ENCODE measurements at regions not wholly inside any gene's neighbourhood (a gene's known extent, or its start where the extent isn't known, plus 50 kb on each side); places are given as distances from the start of the nearest gene placed in this dataset.
"Not testable (repeated sequence)": the region's sequence is repeated elsewhere in the genome, so short reads cannot be mapped to it uniquely, and the experiment has no call there.

DNA sequence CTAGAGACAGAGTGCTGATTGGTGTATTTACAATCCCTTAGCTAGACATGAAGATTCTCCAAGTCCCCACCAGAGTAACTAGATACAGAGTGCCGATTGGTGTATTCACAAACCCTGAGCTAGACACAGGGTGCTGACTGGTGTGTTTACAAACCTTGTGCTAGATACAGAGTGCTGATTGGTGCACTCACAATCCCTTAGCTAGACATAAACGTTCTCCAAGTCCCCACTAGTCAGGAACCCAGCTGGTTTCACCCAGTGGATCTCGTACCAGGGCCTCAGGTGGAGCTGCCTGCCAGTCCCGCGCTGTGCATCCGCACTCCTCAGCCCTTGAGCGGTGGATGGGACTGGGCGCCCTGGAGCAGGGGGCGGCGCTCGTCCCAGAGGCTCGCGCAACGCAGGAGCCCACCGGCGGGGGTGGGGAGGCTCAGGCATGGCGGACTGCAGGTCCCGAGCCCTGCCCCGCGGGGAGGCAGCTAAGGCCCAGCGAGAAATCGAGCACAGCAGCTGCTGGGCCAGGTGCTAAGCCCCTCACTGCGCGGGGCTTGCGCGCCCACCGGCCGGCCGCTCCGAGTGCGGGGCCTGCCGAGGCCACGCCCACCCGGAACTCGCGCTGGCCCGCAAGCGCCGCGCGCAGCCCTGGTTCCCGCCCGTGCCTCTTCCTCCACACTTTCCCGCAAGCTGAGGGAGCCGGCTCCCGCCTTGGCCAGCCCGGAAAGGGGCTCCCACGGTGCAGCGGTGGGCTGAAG lies 204.0 kb upstream of the SLITRK1 start:
- TF ChIP-seq, protein P1, sequence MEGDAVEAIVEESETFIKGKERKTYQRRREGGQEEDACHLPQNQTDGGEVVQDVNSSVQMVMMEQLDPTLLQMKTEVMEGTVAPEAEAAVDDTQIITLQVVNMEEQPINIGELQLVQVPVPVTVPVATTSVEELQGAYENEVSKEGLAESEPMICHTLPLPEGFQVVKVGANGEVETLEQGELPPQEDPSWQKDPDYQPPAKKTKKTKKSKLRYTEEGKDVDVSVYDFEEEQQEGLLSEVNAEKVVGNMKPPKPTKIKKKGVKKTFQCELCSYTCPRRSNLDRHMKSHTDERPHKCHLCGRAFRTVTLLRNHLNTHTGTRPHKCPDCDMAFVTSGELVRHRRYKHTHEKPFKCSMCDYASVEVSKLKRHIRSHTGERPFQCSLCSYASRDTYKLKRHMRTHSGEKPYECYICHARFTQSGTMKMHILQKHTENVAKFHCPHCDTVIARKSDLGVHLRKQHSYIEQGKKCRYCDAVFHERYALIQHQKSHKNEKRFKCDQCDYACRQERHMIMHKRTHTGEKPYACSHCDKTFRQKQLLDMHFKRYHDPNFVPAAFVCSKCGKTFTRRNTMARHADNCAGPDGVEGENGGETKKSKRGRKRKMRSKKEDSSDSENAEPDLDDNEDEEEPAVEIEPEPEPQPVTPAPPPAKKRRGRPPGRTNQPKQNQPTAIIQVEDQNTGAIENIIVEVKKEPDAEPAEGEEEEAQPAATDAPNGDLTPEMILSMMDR (IDR thresholded peaks at IDR 0.05): not testable (repeated sequence)
- TF ChIP-seq POLR2A, EP300 (IDR thresholded peaks at IDR 0.05): not testable (repeated sequence)
